Breast epithelium (tissue), 4 donors: ENCODE measurements at regions not wholly inside any gene's neighbourhood (a gene's known extent, or its start where the extent isn't known, plus 50 kb on each side); places are given as distances from the start of the nearest gene placed in this dataset.

Source experiments
- DNase-seq, 2 donors: peaks; one replicate each; pipeline ENCODE4 v3.0.0-alpha.2; 2019; ENCODE audit warnings: low spot score in 2 of 2
- H3K27ac ChIP-seq, 2 donors: fragments of 200-600 bp; sonication (generic) in 1 of 2; one replicate each; pipeline ENCODE4 v1.5.1; 2016 to 2019; ENCODE audit warnings: mild to moderate bottlenecking in 1 of 2
- H3K27me3 ChIP-seq, 2 donors: fragments of 200-600 bp; sonication (generic) in 1 of 2; one replicate each; pipeline versions ENCODE4 v1.5.1 to v1.6.0; 2017 to 2019; ENCODE audit warnings: control low read depth in 1 of 2, mild to moderate bottlenecking in 1 of 2
- H3K36me3 ChIP-seq: fragments of 200-600 bp; one replicate; pipeline ENCODE4 v1.5.1; 2019
- H3K4me1 ChIP-seq, 2 donors: fragments of 200-600 bp; sonication (generic); one replicate each; pipeline ENCODE4 v1.5.1; 2016 to 2019; ENCODE audit warnings: control low read depth in 1 of 2
- H3K4me3 ChIP-seq, 3 donors: fragments of 200-600 bp; sonication (generic); 1 replicate in 2 of 3; 2 replicates in 1 of 3; pipeline ENCODE4 v1.5.1; 2016 to 2019; ENCODE audit warnings: mild to moderate bottlenecking in 3 of 3, moderate library complexity in 2 of 3
- H3K9me3 ChIP-seq, 2 donors: fragments of 200-600 bp; sonication (generic) in 1 of 2; one replicate each; pipeline ENCODE4 v1.5.1; 2016 to 2019; ENCODE audit warnings: control low read depth in 1 of 2
- POLR2A ChIP-seq: fragments of 450-650 bp; IDR thresholded peaks from one replicate; pipeline ENCODE4 v1.6.1; 2016; ENCODE audit warnings: antibody characterized with exemption, mild to moderate bottlenecking, moderate library complexity
- POLR2AphosphoS5 ChIP-seq, 3 donors: sonication (generic); formaldehyde crosslinking; IDR thresholded peaks; one replicate each; pipeline ENCODE4 v1.6.1; 2017; ENCODE audit warnings: antibody characterized with exemption in 3 of 3
- intact Hi-C: fragments of 100-400 bp; cut with DNase I; formaldehyde crosslinking; loops from one replicate; pipeline ENCODE4 v1.15.1; 2023; ENCODE audit warnings: low total_unique reads
- TF ChIP-seq, protein P1 (sequence below), 3 donors: fragments of 450-650 bp; IDR thresholded peaks; one replicate each; pipeline ENCODE4 v1.5.1; 2016 to 2017; ENCODE audit warnings: antibody characterized with exemption in 3 of 3, mild to moderate bottlenecking in 3 of 3, moderate library complexity in 3 of 3

DNA sequence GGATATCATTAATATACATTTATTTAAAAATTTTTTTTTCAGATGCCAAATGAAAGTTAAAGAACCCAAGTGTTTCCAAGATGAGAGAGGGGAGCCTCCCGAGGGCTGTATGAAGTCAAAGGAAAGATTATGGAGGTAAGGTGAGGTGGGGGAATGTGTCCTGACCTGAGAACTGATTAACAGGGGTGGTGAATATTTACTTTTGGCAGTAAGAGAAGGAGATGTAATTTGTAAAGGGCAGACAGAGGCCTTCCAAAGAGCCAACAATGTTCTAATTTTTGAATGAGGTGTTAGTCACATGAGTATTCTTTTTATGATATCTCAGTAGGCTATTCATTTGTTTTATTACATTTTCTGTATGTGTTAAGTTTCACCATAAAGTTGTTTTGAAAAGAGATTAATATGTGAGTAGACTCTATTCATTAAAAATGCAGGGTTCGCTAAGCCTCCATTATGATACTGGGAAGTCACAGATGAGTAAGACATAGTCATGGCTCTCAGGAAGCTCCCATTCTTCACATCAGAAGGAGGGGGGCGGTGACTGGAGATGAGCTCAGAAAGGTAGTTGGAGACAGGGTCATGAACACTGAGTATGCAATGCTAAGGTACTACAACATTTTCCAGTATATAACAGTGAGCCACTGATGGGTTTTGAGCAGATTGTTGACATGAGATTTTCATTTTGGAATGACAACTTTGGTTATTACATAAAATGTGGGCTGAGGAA is 62.4 kb upstream of the TNFSF18 start:
- H3K27me3 ChIP-seq, result no peaks in the 10 kb centered on the region
- intact Hi-C loops, result no loop called here
- H3K9me3 ChIP-seq, result peaks cover 0 to 5% of the 10 kb centered on the region in 2 donors

DNA sequence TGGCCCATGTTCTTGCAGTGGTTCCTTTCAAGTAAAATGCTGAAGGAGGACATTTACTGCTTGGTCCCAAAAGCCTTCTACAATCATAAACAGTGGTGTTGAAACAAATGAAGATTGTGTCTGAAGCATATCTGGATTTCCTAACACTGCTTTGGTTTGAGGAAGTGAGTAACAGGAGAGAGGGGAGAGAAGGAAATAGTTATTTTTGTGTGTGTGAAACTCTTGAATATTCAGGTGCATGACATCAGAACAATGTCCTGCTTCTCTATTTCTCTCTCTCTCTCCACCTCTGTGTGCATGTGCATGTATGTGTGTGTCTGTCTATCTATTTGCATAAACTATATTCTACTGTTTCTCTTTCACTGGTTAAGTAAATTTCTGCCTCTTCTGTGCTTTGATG is 61.4 kb upstream of the TNFSF18 start:
- intact Hi-C loops, result no loop called here
- H3K27ac ChIP-seq, result no peak overlapping the region
- no peak for DNase-seq
- H3K4me3 ChIP-seq, result no peak overlapping the region
- H3K27me3 ChIP-seq, result no peaks in the 10 kb centered on the region
- no peaks in the 10 kb centered on the region for H3K36me3 ChIP-seq
- peaks cover 0 to 8% of the 10 kb centered on the region in 2 donors for H3K9me3 ChIP-seq
- TF ChIP-seq POLR2A (no peak), POLR2AphosphoS5 (IDR thresholded peaks at IDR 0.05) (no peak)
- TF ChIP-seq, protein P1, sequence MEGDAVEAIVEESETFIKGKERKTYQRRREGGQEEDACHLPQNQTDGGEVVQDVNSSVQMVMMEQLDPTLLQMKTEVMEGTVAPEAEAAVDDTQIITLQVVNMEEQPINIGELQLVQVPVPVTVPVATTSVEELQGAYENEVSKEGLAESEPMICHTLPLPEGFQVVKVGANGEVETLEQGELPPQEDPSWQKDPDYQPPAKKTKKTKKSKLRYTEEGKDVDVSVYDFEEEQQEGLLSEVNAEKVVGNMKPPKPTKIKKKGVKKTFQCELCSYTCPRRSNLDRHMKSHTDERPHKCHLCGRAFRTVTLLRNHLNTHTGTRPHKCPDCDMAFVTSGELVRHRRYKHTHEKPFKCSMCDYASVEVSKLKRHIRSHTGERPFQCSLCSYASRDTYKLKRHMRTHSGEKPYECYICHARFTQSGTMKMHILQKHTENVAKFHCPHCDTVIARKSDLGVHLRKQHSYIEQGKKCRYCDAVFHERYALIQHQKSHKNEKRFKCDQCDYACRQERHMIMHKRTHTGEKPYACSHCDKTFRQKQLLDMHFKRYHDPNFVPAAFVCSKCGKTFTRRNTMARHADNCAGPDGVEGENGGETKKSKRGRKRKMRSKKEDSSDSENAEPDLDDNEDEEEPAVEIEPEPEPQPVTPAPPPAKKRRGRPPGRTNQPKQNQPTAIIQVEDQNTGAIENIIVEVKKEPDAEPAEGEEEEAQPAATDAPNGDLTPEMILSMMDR (IDR thresholded peaks at IDR 0.05), result no peak
- H3K4me1 ChIP-seq, result no peaks in the 10 kb centered on the region

More for the DNA sequence above, 62.4 kb upstream of the TNFSF18 start:
- Histone ChIP-seq H3K36me3 (no peaks in the 10 kb centered on the region), H3K27ac (no peak overlapping the region), H3K4me1 (no peaks in the 10 kb centered on the region), H3K4me3 (no peak overlapping the region)
- TF ChIP-seq POLR2AphosphoS5 (IDR thresholded peaks at IDR 0.05) (no peak), POLR2A (no peak)
- TF ChIP-seq, protein P1 (IDR thresholded peaks at IDR 0.05), result no peak
- no peak for DNase-seq

- no peaks in the 10 kb centered on the region for H3K4me1 ChIP-seq
- TF ChIP-seq, protein P1 (IDR thresholded peaks at IDR 0.05), result no peak
- no peak for TF ChIP-seq POLR2A
- no peak for TF ChIP-seq POLR2AphosphoS5 (IDR thresholded peaks at IDR 0.05)
- peaks cover 10 to 22% of the 10 kb centered on the region in 2 donors for H3K9me3 ChIP-seq
- intact Hi-C loops, result no loop called here
- no peak overlapping the region for H3K27ac ChIP-seq
- DNase-seq, result no peak
- no peaks in the 10 kb centered on the region for H3K36me3 ChIP-seq
- H3K4me3 ChIP-seq, result no peak overlapping the region
- no peaks in the 10 kb centered on the region for H3K27me3 ChIP-seq
These were observed 57.0 kb upstream of the TNFSF18 start for GRCh38 chr1:173107696-173108095.

- no peaks in the 10 kb centered on the region for H3K4me1 ChIP-seq
- no peaks in the 10 kb centered on the region for H3K36me3 ChIP-seq
- DNase-seq, result no peak
- H3K9me3 ChIP-seq, result peaks cover 10 to 22% of the 10 kb centered on the region in 2 donors
- TF ChIP-seq POLR2A (no peak), POLR2AphosphoS5 (IDR thresholded peaks at IDR 0.05) (no peak)
- TF ChIP-seq, protein P1 (IDR thresholded peaks at IDR 0.05), result no peak
- intact Hi-C loops, result no loop called here
- H3K4me3 ChIP-seq, result no peak overlapping the region
- H3K27ac ChIP-seq, result no peak overlapping the region
- H3K27me3 ChIP-seq, result no peaks in the 10 kb centered on the region
These were observed 52.3 kb upstream of the TNFSF18 start for GRCh38 chr1:173103006-173103405.

- intact Hi-C loops, result no loop called here
- DNase-seq, result no peak
- TF ChIP-seq, protein P1 (IDR thresholded peaks at IDR 0.05), result no peak
- TF ChIP-seq POLR2AphosphoS5 (IDR thresholded peaks at IDR 0.05) (no peak), POLR2A (no peak)
- Histone ChIP-seq H3K27ac (no peak overlapping the region), H3K4me3 (no peak overlapping the region), H3K9me3 (peaks cover 10 to 21% of the 10 kb centered on the region in 2 donors), H3K36me3 (no peaks in the 10 kb centered on the region), H3K4me1 (no peaks in the 10 kb centered on the region), H3K27me3 (no peaks in the 10 kb centered on the region)
These were observed 50.8 kb upstream of the TNFSF18 start for GRCh38 chr1:173101589-173101988.
